Tibial nerve (tissue), 4 donors: ENCODE measurements at regions not wholly inside any gene's neighbourhood (a gene's known extent, or its start where the extent isn't known, plus 50 kb on each side); places are given as distances from the start of the nearest gene placed in this dataset.

Experiments
- DNase-seq, 2 donors: peaks; one replicate each; pipeline ENCODE4 v3.0.0-alpha.2; 2019; ENCODE audit warnings: low spot score in 2 of 2
- H3K27ac ChIP-seq, 4 donors: fragments of 200-600 bp; sonication (generic) in 3 of 4; one replicate each; pipeline ENCODE4 v1.5.1; 2017 to 2019; ENCODE audit warnings: mild to moderate bottlenecking in 1 of 4
- H3K27me3 ChIP-seq, 2 donors: fragments of 200-600 bp; sonication (generic) in 1 of 2; one replicate each; pipeline versions ENCODE4 v1.5.1 to v1.6.0; 2017 to 2019
- H3K36me3 ChIP-seq, 3 donors: fragments of 200-600 bp; sonication (generic); one replicate each; pipeline ENCODE4 v1.5.1; 2018 to 2019
- H3K4me1 ChIP-seq, 4 donors: fragments of 200-600 bp; sonication (generic) in 3 of 4; one replicate each; pipeline ENCODE4 v1.5.1; 2017 to 2019
- H3K4me3 ChIP-seq, 4 donors: fragments of 200-600 bp; sonication (generic) in 3 of 4; one replicate each; pipeline ENCODE4 v1.5.1; 2017 to 2019; ENCODE audit warnings: mild to moderate bottlenecking in 1 of 4, moderate library complexity in 1 of 4
- H3K9me3 ChIP-seq, 4 donors: fragments of 200-600 bp; sonication (generic) in 3 of 4; one replicate each; pipeline ENCODE4 v1.5.1; 2017 to 2019
- CTCF ChIP-seq, 5 experiments: fragments of 200-600 bp in 3 of 5; fragments of 450-650 bp in 2 of 5; sonication (generic) in 3 of 5; IDR thresholded peaks; one replicate each; pipeline ENCODE4 v1.5.1; 2016 to 2019; ENCODE audit warnings: antibody characterized with exemption in 5 of 5, mild to moderate bottlenecking in 3 of 5, moderate library complexity in 2 of 5
- EP300 ChIP-seq, 2 donors: sonication (generic); formaldehyde crosslinking; IDR thresholded peaks; one replicate each; pipeline ENCODE4 v1.6.1; 2017; ENCODE audit warnings: antibody characterized with exemption in 2 of 2, mild to moderate bottlenecking in 1 of 2
- POLR2A ChIP-seq, 2 donors: fragments of 450-650 bp; IDR thresholded peaks; one replicate each; pipeline ENCODE4 v1.6.1; 2017; ENCODE audit warnings: antibody characterized with exemption in 2 of 2, mild to moderate bottlenecking in 2 of 2, moderate library complexity in 2 of 2
- WGBS, 2 donors: methylation state at CpG; one replicate each; pipeline ENCODE4 v1.1.5; 2018; 5-methylcytosine and 5-hydroxymethylcytosine counted together

- Histone ChIP-seq H3K9me3 (no peaks in the 10 kb centered on the region), H3K36me3 (no peaks in the 10 kb centered on the region), H3K27ac (no peak overlapping the region), H3K4me1 (no peaks in the 10 kb centered on the region), H3K4me3 (no peak overlapping the region), H3K27me3 (no peaks in the 10 kb centered on the region)
- 83 to 88% methylated on average over 1 of the region's 1 CpG for WGBS, 2 donors
- no peak for DNase-seq
- no peak for TF ChIP-seq POLR2A (IDR thresholded peaks at IDR 0.05)
- TF ChIP-seq CTCF (IDR thresholded peaks at IDR 0.05), result no peak
- TF ChIP-seq EP300 (IDR thresholded peaks at IDR 0.05), result no peak
Measured at GRCh38 chr2:183709829-183710228, 585.6 kb downstream of the NUP35 start.

- no peak for TF ChIP-seq CTCF (IDR thresholded peaks at IDR 0.05)
- TF ChIP-seq POLR2A (IDR thresholded peaks at IDR 0.05), result no peak
- no peak for TF ChIP-seq EP300 (IDR thresholded peaks at IDR 0.05)
- H3K9me3 ChIP-seq, result no peaks in the 10 kb centered on the region
- DNase-seq, result no peak
- H3K27ac ChIP-seq, result no peak overlapping the region
- no peaks in the 10 kb centered on the region for H3K36me3 ChIP-seq
- H3K4me3 ChIP-seq, result no peak overlapping the region
- H3K4me1 ChIP-seq, result no peaks in the 10 kb centered on the region
- 63 to 74% methylated on average over 3 of the region's 3 CpGs for WGBS, 2 donors
- H3K27me3 ChIP-seq, result no peaks in the 10 kb centered on the region
Measured at GRCh38 chr2:183718246-183718645, 594.0 kb downstream of the NUP35 start.

- 88 to 90% methylated on average over 2 of the region's 2 CpGs for WGBS, 2 donors
- Histone ChIP-seq H3K36me3 (no peaks in the 10 kb centered on the region), H3K9me3 (no peaks in the 10 kb centered on the region), H3K27ac (no peak overlapping the region), H3K4me3 (no peak overlapping the region), H3K27me3 (no peaks in the 10 kb centered on the region), H3K4me1 (no peaks in the 10 kb centered on the region)
- TF ChIP-seq CTCF (IDR thresholded peaks at IDR 0.05), result no peak
- TF ChIP-seq POLR2A (IDR thresholded peaks at IDR 0.05), result no peak
- no peak for TF ChIP-seq EP300 (IDR thresholded peaks at IDR 0.05)
- no peak for DNase-seq
Measured at GRCh38 chr2:183723278-183723677, 599.0 kb downstream of the NUP35 start.

GRCh38 chr2:183729380-183729779 lies 605.1 kb downstream of the NUP35 start:
- Histone ChIP-seq H3K27me3 (no peaks in the 10 kb centered on the region), H3K36me3 (no peaks in the 10 kb centered on the region), H3K4me3 (no peak overlapping the region), H3K4me1 (no peaks in the 10 kb centered on the region), H3K9me3 (no peaks in the 10 kb centered on the region), H3K27ac (no peak overlapping the region)
- no peak for TF ChIP-seq EP300 (IDR thresholded peaks at IDR 0.05)
- no peak for TF ChIP-seq POLR2A (IDR thresholded peaks at IDR 0.05)
- TF ChIP-seq CTCF (IDR thresholded peaks at IDR 0.05), result no peak
- 61 to 69% methylated on average over 2 of the region's 2 CpGs for WGBS, 2 donors
- DNase-seq, result no peak

GRCh38 chr2:183740241-183740640 lies 616.0 kb downstream of the NUP35 start:
- no peaks in the 10 kb centered on the region for H3K36me3 ChIP-seq
- no peaks in the 10 kb centered on the region for H3K4me1 ChIP-seq
- TF ChIP-seq EP300 (IDR thresholded peaks at IDR 0.05), result no peak
- no peak for TF ChIP-seq POLR2A (IDR thresholded peaks at IDR 0.05)
- TF ChIP-seq CTCF (IDR thresholded peaks at IDR 0.05), result no peak
- no peak overlapping the region for H3K27ac ChIP-seq
- no peak overlapping the region for H3K4me3 ChIP-seq
- 67 to 82% methylated on average over 2 of the region's 2 CpGs for WGBS, 2 donors
- DNase-seq, result no peak
- H3K9me3 ChIP-seq, result no peaks in the 10 kb centered on the region
- H3K27me3 ChIP-seq, result no peaks in the 10 kb centered on the region
